Peyer's patch (tissue), 4 donors: ENCODE measurements at regions not wholly inside any gene's neighbourhood (a gene's known extent, or its start where the extent isn't known, plus 50 kb on each side); places are given as distances from the start of the nearest gene placed in this dataset.

Experiments used
- CTCF ChIP-seq, 6 experiments: fragments of 450-650 bp in 4 of 6; fragments of 200-600 bp in 2 of 6; sonication (generic) in 1 of 6; IDR thresholded peaks; one replicate each; pipeline ENCODE4 v1.5.1; 2017 to 2019; ENCODE audit warnings: antibody characterized with exemption in 6 of 6, mild to moderate bottlenecking in 3 of 6, moderate library complexity in 1 of 6
- POLR2A ChIP-seq, 2 donors: fragments of 450-650 bp; IDR thresholded peaks; one replicate each; pipeline ENCODE4 v1.5.1; 2017; ENCODE audit warnings: antibody characterized with exemption in 2 of 2, mild to moderate bottlenecking in 2 of 2, moderate library complexity in 2 of 2

DNA sequence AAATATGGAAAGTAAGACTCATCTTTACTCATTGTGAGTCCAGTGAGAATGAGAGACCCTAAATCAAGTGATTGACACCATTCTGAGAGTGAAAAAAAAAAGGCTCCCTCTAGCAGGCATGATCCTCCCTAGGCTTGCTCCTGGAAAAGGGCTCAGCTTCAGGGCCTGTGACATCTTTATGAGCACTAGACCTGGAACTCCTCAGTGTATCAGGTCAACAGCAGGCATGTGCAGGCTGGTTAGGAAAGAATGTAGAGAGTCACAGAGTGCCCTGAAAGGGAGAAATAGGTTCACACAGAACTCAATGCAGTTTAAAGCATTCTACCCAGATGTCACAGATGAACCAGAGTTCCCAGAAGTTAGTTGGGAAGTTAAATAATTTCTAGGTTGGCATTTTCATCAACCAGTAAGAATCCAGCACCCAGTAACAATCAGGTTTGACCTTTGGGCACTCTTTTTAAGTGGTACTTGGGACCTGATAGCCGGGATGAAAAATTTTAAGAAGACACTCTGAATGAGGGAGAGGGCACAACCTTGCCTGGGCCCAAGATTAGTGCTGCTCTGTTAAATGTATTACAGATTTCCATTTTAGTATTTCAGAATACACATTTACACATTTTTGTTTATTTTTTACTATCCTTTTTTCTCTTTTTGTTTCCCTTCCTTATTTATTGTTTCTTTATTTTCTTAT lies 828.8 kb downstream of the C12orf50 start:
- TF ChIP-seq CTCF (IDR thresholded peaks at IDR 0.05) (no peak), POLR2A (IDR thresholded peaks at IDR 0.05) (no peak)
